PC-9 (cell line): ENCODE measurements at regions not wholly inside any gene's neighbourhood (a gene's known extent, or its start where the extent isn't known, plus 50 kb on each side); places are given as distances from the start of the nearest gene placed in this dataset.

ENCODE experiments used
- CTCF ChIP-seq: fragments of 200-600 bp; sonication (generic); conservative IDR thresholded peaks from 2 replicates; pipeline ENCODE4 v1.6.1; 2017; ENCODE audit warnings: mixed run types, antibody characterized with exemption, mild to moderate bottlenecking, moderate library complexity
- EZH2 ChIP-seq: fragments of 200-600 bp; sonication (generic); IDR thresholded peaks from 2 replicates; pipeline ENCODE4 v1.8.0; 2017; ENCODE audit warnings: antibody characterized with exemption, low read depth

DNA sequence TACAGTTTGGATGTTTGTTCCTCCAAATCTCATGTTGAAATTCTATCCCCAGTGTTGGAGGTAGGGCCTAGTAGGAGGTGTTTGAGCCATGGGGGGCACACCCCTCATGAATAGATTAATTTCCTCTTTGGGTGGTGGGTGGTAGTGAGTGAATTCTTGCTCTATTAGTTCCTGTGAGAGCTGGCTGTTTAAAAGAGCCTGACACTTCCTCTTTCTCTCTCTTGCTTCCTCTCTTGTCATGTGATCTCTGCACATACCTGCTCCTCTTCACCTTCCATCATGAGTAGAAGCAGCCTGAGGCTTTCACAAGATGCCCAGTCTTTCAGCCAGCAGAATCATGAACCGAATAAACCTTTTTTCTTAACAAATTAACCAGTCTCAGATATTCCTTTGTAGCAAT lies 340.2 kb upstream of the CHD6 start:
- TF ChIP-seq CTCF (no peak), EZH2 (no peak)
